ENCODE measurements at regions not wholly inside any gene's neighbourhood (a gene's known extent, or its start where the extent isn't known, plus 50 kb on each side); places are given as distances from the start of the nearest gene placed in this dataset.

DNA sequence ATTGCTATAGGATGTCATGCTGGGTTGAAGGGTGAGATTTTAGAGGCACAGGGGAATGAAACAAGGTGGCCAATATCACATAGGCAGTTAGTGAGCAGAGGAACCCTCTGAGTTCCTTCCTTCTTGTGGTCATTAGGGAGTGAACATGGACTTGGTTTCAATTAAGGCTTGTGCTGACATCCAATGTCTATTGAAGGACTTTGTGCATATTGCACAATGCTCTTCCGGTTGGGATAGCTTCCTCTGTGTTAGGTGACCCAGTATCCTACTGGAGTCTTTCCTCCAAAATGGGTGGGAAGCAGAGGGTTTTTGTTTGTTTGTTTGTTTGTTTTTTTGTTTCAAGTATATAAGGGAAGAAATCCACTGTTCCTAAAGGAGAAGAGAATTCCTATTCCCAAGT lies 98.5 kb downstream of the HDGFL1 start:
- Histone ChIP-seq H3K9ac (ENCODE audit: low read length) (no peak overlapping the region), H3K4me1 (ENCODE audit: insufficient read depth, low read length, severe bottlenecking) (no peaks in the 10 kb centered on the region), H3K27ac (ENCODE audit: low read depth, low read length, poor library complexity, severe bottlenecking) (no peak overlapping the region), H3K36me3 (ENCODE audit: insufficient read depth, low read length) (no peaks in the 10 kb centered on the region), H3K79me2 (ENCODE audit: insufficient read depth, low read length) (no peaks in the 10 kb centered on the region), H3K27me3 (ENCODE audit: insufficient read depth, low read length) (no peaks in the 10 kb centered on the region), H3F3A (ENCODE audit: insufficient read depth, low read length) (no peaks in the 10 kb centered on the region), H3K4me3 (ENCODE audit: low read depth, low read length, poor library complexity, severe bottlenecking) (no peak overlapping the region), H3K4me2 (ENCODE audit: low read length) (no peak overlapping the region), H3K9me2 (ENCODE audit: low read depth, low read length) (no peaks in the 10 kb centered on the region), H4K20me1 (ENCODE audit: insufficient read depth, low read length) (no peaks in the 10 kb centered on the region), H2AFZ (ENCODE audit: low read length) (no peak overlapping the region), H3K9me3 (ENCODE audit: low read length) (no peaks in the 10 kb centered on the region)
- TF ChIP-seq EZH2 (IDR thresholded peaks at IDR 0.05; ENCODE audit: borderline replicate concordance, low read length) (no peak), CTCF (IDR thresholded peaks at IDR 0.05; ENCODE audit: low read length) (no peak)

GRCh38 chr6:22668307-22668706 lies 98.9 kb downstream of the HDGFL1 start:
- H3K27ac ChIP-seq (ENCODE audit: low read depth, low read length, poor library complexity, severe bottlenecking) = no peak overlapping the region

DNA sequence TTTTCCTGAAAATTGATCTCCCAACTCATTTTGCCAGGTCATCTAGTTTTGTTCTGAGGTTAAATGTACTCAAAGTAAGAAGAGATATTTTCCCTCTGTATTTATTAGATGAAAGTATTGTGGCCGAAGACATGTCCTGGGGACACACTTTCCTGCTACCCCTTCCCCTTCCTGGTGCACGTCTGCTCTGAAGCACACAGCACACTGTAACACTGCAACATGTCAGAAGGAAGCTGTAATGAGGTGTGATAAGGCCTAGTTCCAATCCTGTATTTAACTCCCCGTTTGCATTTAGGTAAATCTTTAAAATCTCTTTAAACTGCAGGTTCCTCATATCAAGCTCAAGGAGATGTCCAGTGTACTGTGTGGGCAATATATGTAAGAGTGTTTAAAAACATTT lies 99.4 kb downstream of the HDGFL1 start:
- Histone ChIP-seq H3K36me3 (ENCODE audit: insufficient read depth, low read length) (no peaks in the 10 kb centered on the region), H3K4me1 (ENCODE audit: insufficient read depth, low read length, severe bottlenecking) (no peaks in the 10 kb centered on the region), H3K9me2 (ENCODE audit: low read depth, low read length) (no peaks in the 10 kb centered on the region)

More at GRCh38 chr6:22668307-22668706, 98.9 kb downstream of the HDGFL1 start:
- Histone ChIP-seq H4K20me1 (ENCODE audit: insufficient read depth, low read length) (no peaks in the 10 kb centered on the region), H3K79me2 (ENCODE audit: insufficient read depth, low read length) (no peaks in the 10 kb centered on the region), H2AFZ (ENCODE audit: low read length) (no peak overlapping the region), H3K36me3 (ENCODE audit: insufficient read depth, low read length) (no peaks in the 10 kb centered on the region), H3F3A (ENCODE audit: insufficient read depth, low read length) (no peaks in the 10 kb centered on the region), H3K4me2 (ENCODE audit: low read length) (no peak overlapping the region), H3K4me1 (ENCODE audit: insufficient read depth, low read length, severe bottlenecking) (no peaks in the 10 kb centered on the region), H3K27me3 (ENCODE audit: insufficient read depth, low read length) (no peaks in the 10 kb centered on the region), H3K9ac (ENCODE audit: low read length) (no peak overlapping the region), H3K4me3 (ENCODE audit: low read depth, low read length, poor library complexity, severe bottlenecking) (no peak overlapping the region), H3K9me3 (ENCODE audit: low read length) (no peaks in the 10 kb centered on the region), H3K9me2 (ENCODE audit: low read depth, low read length) (no peaks in the 10 kb centered on the region)
- TF ChIP-seq EZH2 (IDR thresholded peaks at IDR 0.05; ENCODE audit: borderline replicate concordance, low read length) (no peak), CTCF (IDR thresholded peaks at IDR 0.05; ENCODE audit: low read length) (no peak)

More for the DNA sequence above, 99.4 kb downstream of the HDGFL1 start:
- Histone ChIP-seq H3F3A (ENCODE audit: insufficient read depth, low read length) (no peaks in the 10 kb centered on the region), H3K79me2 (ENCODE audit: insufficient read depth, low read length) (no peaks in the 10 kb centered on the region), H3K9ac (ENCODE audit: low read length) (no peak overlapping the region), H3K27me3 (ENCODE audit: insufficient read depth, low read length) (no peaks in the 10 kb centered on the region), H4K20me1 (ENCODE audit: insufficient read depth, low read length) (no peaks in the 10 kb centered on the region), H3K4me3 (ENCODE audit: low read depth, low read length, poor library complexity, severe bottlenecking) (no peak overlapping the region), H3K27ac (ENCODE audit: low read depth, low read length, poor library complexity, severe bottlenecking) (no peak overlapping the region), H3K9me3 (ENCODE audit: low read length) (no peaks in the 10 kb centered on the region), H3K4me2 (ENCODE audit: low read length) (no peak overlapping the region), H2AFZ (ENCODE audit: low read length) (no peak overlapping the region)
- TF ChIP-seq EZH2 (IDR thresholded peaks at IDR 0.05; ENCODE audit: borderline replicate concordance, low read length) (no peak), CTCF (IDR thresholded peaks at IDR 0.05; ENCODE audit: low read length) (no peak)

All from OCI-LY1 (cell line).